Cardiac muscle cell (in vitro differentiated cells and primary cell): ENCODE measurements at regions not wholly inside any gene's neighbourhood (a gene's known extent, or its start where the extent isn't known, plus 50 kb on each side); places are given as distances from the start of the nearest gene placed in this dataset.

Experiments used
- DNase-seq, 2 donors: peaks; one replicate each; pipeline versions ENCODE4 v3.0.0 to v3.0.0-alpha.2; 2010 to 2017; ENCODE audit warnings: low read depth in 1 of 2, low spot score in 1 of 2
- H3K27ac ChIP-seq: fragments of 200-600 bp; sonication (generic); 2 replicates; pipeline ENCODE4 v1.5.1; 2016
- H3K27me3 ChIP-seq: fragments of 200-600 bp; sonication (generic); 2 replicates; pipeline ENCODE4 v1.6.0; 2016; ENCODE audit warnings: control low read depth
- H3K36me3 ChIP-seq: fragments of 200-600 bp; sonication (generic); 2 replicates; pipeline ENCODE4 v1.5.1; 2016; ENCODE audit warnings: control low read depth
- H3K4me1 ChIP-seq: fragments of 200-600 bp; sonication (generic); 2 replicates; pipeline ENCODE4 v1.8.1; 2017; ENCODE audit warnings: low read depth, mild to moderate bottlenecking, mixed run types
- H3K4me3 ChIP-seq: fragments of 200-600 bp; sonication (generic); 2 replicates; pipeline ENCODE4 v1.5.1; 2016; ENCODE audit warnings: mild to moderate bottlenecking
- H3K9me3 ChIP-seq: fragments of 200-600 bp; sonication (generic); 2 replicates; pipeline ENCODE4 v1.5.1; 2017; ENCODE audit warnings: low read depth, mild to moderate bottlenecking, control low read depth
- TF ChIP-seq, protein P1 (sequence below): IDR thresholded peaks from 2 replicates; pipeline ENCODE4 v1.5.1; 2012; ENCODE audit warnings: low read depth, mild to moderate bottlenecking, low read length

- no peak overlapping the region for H3K27ac ChIP-seq
- no peaks in the 10 kb centered on the region for H3K4me1 ChIP-seq
- H3K4me3 ChIP-seq, result no peak overlapping the region
- DNase-seq, result no peak
- TF ChIP-seq, protein P1, sequence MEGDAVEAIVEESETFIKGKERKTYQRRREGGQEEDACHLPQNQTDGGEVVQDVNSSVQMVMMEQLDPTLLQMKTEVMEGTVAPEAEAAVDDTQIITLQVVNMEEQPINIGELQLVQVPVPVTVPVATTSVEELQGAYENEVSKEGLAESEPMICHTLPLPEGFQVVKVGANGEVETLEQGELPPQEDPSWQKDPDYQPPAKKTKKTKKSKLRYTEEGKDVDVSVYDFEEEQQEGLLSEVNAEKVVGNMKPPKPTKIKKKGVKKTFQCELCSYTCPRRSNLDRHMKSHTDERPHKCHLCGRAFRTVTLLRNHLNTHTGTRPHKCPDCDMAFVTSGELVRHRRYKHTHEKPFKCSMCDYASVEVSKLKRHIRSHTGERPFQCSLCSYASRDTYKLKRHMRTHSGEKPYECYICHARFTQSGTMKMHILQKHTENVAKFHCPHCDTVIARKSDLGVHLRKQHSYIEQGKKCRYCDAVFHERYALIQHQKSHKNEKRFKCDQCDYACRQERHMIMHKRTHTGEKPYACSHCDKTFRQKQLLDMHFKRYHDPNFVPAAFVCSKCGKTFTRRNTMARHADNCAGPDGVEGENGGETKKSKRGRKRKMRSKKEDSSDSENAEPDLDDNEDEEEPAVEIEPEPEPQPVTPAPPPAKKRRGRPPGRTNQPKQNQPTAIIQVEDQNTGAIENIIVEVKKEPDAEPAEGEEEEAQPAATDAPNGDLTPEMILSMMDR, result no peak
- no peaks in the 10 kb centered on the region for H3K9me3 ChIP-seq
- H3K36me3 ChIP-seq, result no peaks in the 10 kb centered on the region
- no peaks in the 10 kb centered on the region for H3K27me3 ChIP-seq
Measured at GRCh38 chr5:156120777-156121176, 206.2 kb upstream of the SGCD start.

GRCh38 chr5:156121234-156121633 lies 205.7 kb upstream of the SGCD start:
- no peak overlapping the region for H3K27ac ChIP-seq

GRCh38 chr5:156121882-156122281 lies 205.1 kb upstream of the SGCD start:
- DNase-seq, result no peak
- no peak overlapping the region for H3K27ac ChIP-seq
- TF ChIP-seq, protein P1, result no peak

More at GRCh38 chr5:156121234-156121633, 205.7 kb upstream of the SGCD start:
- H3K9me3 ChIP-seq, result no peaks in the 10 kb centered on the region
- H3K36me3 ChIP-seq, result no peaks in the 10 kb centered on the region
- H3K4me1 ChIP-seq, result no peaks in the 10 kb centered on the region
- TF ChIP-seq, protein P1, result no peak
- no peak for DNase-seq
- no peaks in the 10 kb centered on the region for H3K27me3 ChIP-seq
- H3K4me3 ChIP-seq, result no peak overlapping the region

DNA sequence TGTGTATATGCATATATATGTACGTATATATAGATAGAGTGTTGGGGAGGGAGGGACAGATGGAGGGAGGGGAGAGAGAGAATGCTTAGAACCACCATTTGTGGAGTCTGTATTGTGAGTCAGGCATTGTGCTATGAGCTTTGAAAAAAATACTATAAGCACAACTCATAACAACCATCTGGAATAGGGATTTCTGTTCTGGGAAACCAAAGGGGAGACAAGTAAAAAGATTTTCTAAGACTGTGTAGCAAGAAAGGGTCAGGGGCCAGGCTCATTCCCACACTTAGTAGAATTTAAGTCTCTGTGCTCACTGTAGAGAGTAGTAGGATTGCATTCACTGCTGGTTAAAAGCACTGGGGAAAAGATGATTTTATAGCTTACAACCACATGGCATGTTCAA lies 202.3 kb upstream of the SGCD start:
- Histone ChIP-seq H3K27ac (no peak overlapping the region), H3K27me3 (no peaks in the 10 kb centered on the region), H3K4me3 (no peak overlapping the region), H3K36me3 (no peaks in the 10 kb centered on the region), H3K9me3 (no peaks in the 10 kb centered on the region), H3K4me1 (no peaks in the 10 kb centered on the region)
- TF ChIP-seq, protein P1, result no peak
- no peak for DNase-seq

More at GRCh38 chr5:156121882-156122281, 205.1 kb upstream of the SGCD start:
- H3K27me3 ChIP-seq, result no peaks in the 10 kb centered on the region
- no peaks in the 10 kb centered on the region for H3K4me1 ChIP-seq
- no peaks in the 10 kb centered on the region for H3K9me3 ChIP-seq
- H3K4me3 ChIP-seq, result no peak overlapping the region
- no peaks in the 10 kb centered on the region for H3K36me3 ChIP-seq

- H3K9me3 ChIP-seq, result no peaks in the 10 kb centered on the region
- no peaks in the 10 kb centered on the region for H3K36me3 ChIP-seq
- TF ChIP-seq, protein P1, result no peak
- no peak overlapping the region for H3K4me3 ChIP-seq
- no peak for DNase-seq
- H3K4me1 ChIP-seq, result no peaks in the 10 kb centered on the region
- no peak overlapping the region for H3K27ac ChIP-seq
- H3K27me3 ChIP-seq, result no peaks in the 10 kb centered on the region
Measured at GRCh38 chr5:156125118-156125517, 201.8 kb upstream of the SGCD start.

DNA sequence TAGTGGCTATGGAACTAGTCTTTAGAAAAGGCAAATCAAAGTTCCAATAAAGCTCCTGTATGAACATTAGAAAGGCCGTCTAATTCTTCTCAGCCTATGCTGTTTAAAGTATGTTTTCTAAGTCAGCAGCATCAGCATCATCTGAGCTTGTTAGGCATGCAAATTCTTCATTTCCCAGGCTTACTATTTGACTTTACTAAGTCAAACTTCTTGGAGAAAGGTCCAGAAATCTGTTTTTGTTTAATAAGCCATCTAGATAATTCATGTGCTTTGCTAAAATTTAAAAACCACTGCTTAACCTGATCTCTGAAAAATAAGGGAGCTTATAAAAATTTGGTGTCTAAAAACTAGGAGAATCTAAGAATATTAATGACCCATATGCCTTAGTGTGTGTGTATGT lies 200.2 kb upstream of the SGCD start:
- DNase-seq, result no peak
- H3K4me3 ChIP-seq, result no peak overlapping the region
- TF ChIP-seq, protein P1, result no peak
- H3K9me3 ChIP-seq, result no peaks in the 10 kb centered on the region
- H3K4me1 ChIP-seq, result no peaks in the 10 kb centered on the region
- H3K36me3 ChIP-seq, result no peaks in the 10 kb centered on the region
- H3K27ac ChIP-seq, result no peak overlapping the region
- no peaks in the 10 kb centered on the region for H3K27me3 ChIP-seq
